ENCODE measurements at regions not wholly inside any gene's neighbourhood (a gene's known extent, or its start where the extent isn't known, plus 50 kb on each side); places are given as distances from the start of the nearest gene placed in this dataset.
A peak's percentile ranks its signal among the peaks of the same experiment; 100 is the strongest.

DNA sequence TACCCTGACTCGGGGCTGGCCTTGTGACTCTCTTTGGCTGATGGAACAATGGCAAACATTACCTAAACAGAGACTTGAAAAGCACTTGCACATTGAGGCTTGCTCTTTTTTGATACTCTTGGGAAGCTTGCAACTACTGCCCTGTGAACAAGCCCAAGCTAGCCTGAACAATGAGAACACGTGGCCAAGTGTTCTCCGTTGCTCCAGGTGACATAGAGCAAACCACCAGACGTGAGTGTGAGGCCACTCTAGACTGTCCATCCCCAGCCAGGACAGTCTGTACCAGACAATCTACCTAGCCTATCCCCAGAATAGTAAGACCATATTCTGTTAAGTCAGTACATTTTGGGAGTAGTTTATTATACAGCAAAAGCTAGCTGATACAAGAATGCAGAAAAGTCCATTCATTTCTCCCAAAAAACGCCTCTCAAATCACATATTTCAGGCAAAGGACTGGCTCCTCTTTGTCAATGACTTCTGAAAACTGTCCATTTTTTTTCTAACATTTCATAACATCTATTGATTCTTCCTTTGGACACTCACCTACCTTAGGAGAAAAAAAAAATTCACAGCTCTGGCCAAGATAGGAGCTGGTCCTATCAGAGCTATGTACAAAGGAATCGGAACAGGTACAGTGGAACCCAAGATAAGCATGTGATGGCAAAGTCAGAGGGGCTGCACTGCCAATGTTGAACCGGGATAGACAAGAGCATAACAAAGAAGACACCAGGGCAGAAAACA lies 142.1 kb upstream of the PKDCC start:
- Mint-ChIP-seq H3K4me3 (ENCODE audit: unreplicated experiment) (no peak overlapping the region), H3K27me3 (ENCODE audit: low read depth) (no peaks in the 10 kb centered on the region), H3K9me3 (ENCODE audit: low read depth) (no peaks in the 10 kb centered on the region), H3K4me1 (ENCODE audit: low read depth) (peaks cover 85% of the 10 kb centered on the region), H3K36me3 (ENCODE audit: low read depth) (no peaks in the 10 kb centered on the region), H3K27ac (ENCODE audit: unreplicated experiment) (no peak overlapping the region)
- no peak for DNase-seq (ENCODE audit: low spot score)
- TF ChIP-seq, protein P1, sequence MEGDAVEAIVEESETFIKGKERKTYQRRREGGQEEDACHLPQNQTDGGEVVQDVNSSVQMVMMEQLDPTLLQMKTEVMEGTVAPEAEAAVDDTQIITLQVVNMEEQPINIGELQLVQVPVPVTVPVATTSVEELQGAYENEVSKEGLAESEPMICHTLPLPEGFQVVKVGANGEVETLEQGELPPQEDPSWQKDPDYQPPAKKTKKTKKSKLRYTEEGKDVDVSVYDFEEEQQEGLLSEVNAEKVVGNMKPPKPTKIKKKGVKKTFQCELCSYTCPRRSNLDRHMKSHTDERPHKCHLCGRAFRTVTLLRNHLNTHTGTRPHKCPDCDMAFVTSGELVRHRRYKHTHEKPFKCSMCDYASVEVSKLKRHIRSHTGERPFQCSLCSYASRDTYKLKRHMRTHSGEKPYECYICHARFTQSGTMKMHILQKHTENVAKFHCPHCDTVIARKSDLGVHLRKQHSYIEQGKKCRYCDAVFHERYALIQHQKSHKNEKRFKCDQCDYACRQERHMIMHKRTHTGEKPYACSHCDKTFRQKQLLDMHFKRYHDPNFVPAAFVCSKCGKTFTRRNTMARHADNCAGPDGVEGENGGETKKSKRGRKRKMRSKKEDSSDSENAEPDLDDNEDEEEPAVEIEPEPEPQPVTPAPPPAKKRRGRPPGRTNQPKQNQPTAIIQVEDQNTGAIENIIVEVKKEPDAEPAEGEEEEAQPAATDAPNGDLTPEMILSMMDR (IDR thresholded peaks at IDR 0.05) = no peak

DNA sequence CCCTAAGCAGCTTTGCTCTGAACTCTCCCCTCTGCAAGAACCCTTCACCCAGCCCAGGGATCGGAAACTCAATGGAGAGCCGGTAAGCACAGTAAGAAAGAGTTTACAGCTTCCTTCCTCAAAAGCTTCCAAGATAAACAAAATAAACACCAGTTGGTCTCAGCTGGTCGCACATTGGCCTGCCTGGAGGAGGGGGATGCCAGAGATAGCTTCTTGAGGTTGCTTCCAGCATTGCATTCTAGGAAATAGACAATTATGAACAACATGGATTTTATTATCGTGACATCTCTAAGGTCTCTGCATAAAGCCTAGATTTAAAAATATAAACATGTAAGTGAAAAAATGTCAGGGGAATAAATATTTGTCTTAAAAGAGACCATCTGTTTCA lies 141.5 kb upstream of the PKDCC start:
- H3K9me3 Mint-ChIP-seq (ENCODE audit: low read depth) = no peaks in the 10 kb centered on the region
- H3K36me3 Mint-ChIP-seq (ENCODE audit: low read depth) = no peaks in the 10 kb centered on the region
- no peak overlapping the region for H3K4me3 Mint-ChIP-seq (ENCODE audit: unreplicated experiment)
- peaks cover 80% of the 10 kb centered on the region for H3K4me1 Mint-ChIP-seq (ENCODE audit: low read depth)
- H3K27me3 Mint-ChIP-seq (ENCODE audit: low read depth) = no peaks in the 10 kb centered on the region
- DNase-seq (ENCODE audit: low spot score) = no peak
- TF ChIP-seq, protein P1 (IDR thresholded peaks at IDR 0.05) = no peak
- H3K27ac Mint-ChIP-seq (ENCODE audit: unreplicated experiment) = no peak overlapping the region

DNA sequence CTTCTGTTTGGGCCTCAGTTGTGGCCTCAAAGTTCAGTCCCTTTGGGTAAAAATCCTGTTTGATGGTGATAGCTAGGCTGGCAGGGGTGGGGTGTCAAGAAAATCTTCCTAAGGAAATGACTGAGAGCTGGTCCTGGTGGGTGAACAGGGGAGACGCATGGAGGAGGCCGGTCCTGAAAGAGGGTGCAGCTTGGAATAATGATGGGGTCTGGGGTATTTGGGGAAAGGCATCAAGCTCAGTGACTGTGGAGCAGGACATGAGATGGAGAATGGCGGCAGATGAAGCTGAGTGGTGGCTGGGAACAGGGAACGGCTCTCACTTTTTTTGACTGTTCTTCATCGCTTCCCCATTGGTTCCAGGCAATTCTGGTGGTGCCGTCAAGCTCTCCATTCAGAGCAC lies 140.7 kb upstream of the PKDCC start:
- no peaks in the 10 kb centered on the region for H3K36me3 Mint-ChIP-seq (ENCODE audit: low read depth)

GRCh38 chr2:41907771-41908207 lies 140.0 kb upstream of the PKDCC start:
- Mint-ChIP-seq H3K27me3 (ENCODE audit: low read depth) (no peaks in the 10 kb centered on the region), H3K9me3 (ENCODE audit: low read depth) (no peaks in the 10 kb centered on the region), H3K27ac (ENCODE audit: unreplicated experiment) (peak overlapping the region; percentile 52), H3K4me3 (ENCODE audit: unreplicated experiment) (no peak overlapping the region), H3K4me1 (ENCODE audit: low read depth) (peaks cover 71% of the 10 kb centered on the region), H3K36me3 (ENCODE audit: low read depth) (no peaks in the 10 kb centered on the region)
- DNase-seq (ENCODE audit: low spot score) = no peak
- TF ChIP-seq, protein P1 (IDR thresholded peaks at IDR 0.05) = no peak

More for the DNA sequence above, 140.7 kb upstream of the PKDCC start:
- no peak overlapping the region for H3K4me3 Mint-ChIP-seq (ENCODE audit: unreplicated experiment)
- H3K4me1 Mint-ChIP-seq (ENCODE audit: low read depth) = peaks cover 72% of the 10 kb centered on the region
- H3K27ac Mint-ChIP-seq (ENCODE audit: unreplicated experiment) = peak overlapping the region; percentile 43
- H3K9me3 Mint-ChIP-seq (ENCODE audit: low read depth) = no peaks in the 10 kb centered on the region
- no peaks in the 10 kb centered on the region for H3K27me3 Mint-ChIP-seq (ENCODE audit: low read depth)
- TF ChIP-seq, protein P1 (IDR thresholded peaks at IDR 0.05) = no peak
- DNase-seq (ENCODE audit: low spot score) = no peak

- Mint-ChIP-seq H3K27ac (ENCODE audit: unreplicated experiment) (no peak overlapping the region), H3K4me3 (ENCODE audit: unreplicated experiment) (no peak overlapping the region), H3K27me3 (ENCODE audit: low read depth) (no peaks in the 10 kb centered on the region), H3K9me3 (ENCODE audit: low read depth) (no peaks in the 10 kb centered on the region), H3K4me1 (ENCODE audit: low read depth) (peaks cover 67% of the 10 kb centered on the region), H3K36me3 (ENCODE audit: low read depth) (no peaks in the 10 kb centered on the region)
- TF ChIP-seq, protein P1 (IDR thresholded peaks at IDR 0.05) = no peak
- no peak for DNase-seq (ENCODE audit: low spot score)
These were observed 139.5 kb upstream of the PKDCC start for GRCh38 chr2:41908349-41908748.

Measured in chondrocyte (in vitro differentiated cells).